ENCODE measurements at regions not wholly inside any gene's neighbourhood (a gene's known extent, or its start where the extent isn't known, plus 50 kb on each side); places are given as distances from the start of the nearest gene placed in this dataset.

DNA sequence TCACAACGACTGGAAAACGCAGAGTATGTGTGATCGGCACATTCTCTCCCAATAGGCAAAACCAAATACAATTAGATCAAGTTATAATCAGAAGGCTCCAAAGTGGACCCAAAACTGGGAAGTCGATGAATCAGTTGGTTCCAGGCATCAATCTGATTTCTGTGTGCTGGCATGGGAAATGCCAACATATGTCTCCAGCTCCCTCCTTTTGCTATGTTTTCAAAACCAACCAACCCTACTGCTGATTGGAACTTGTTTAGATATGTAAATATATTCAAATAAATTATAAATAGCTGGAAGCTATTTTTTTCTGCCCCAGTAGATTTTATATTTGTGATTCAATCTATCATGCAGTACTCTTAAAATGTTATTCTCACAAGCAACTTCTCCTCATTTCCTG lies 284.2 kb downstream of the HS3ST3B1 start:
- TF ChIP-seq EGR1 (IDR thresholded peaks at IDR 0.05) (no peak), CEBPB (IDR thresholded peaks at IDR 0.05) (no peak), YY1 (IDR thresholded peaks at IDR 0.05; ENCODE audit: low read depth) (no peak), RAD21 (IDR thresholded peaks at IDR 0.05; ENCODE audit: low read depth) (no peak), ZBTB7A (IDR thresholded peaks at IDR 0.05; ENCODE audit: low read depth) (no peak), TEAD4 (IDR thresholded peaks at IDR 0.05) (no peak)
- TF ChIP-seq, protein P1, sequence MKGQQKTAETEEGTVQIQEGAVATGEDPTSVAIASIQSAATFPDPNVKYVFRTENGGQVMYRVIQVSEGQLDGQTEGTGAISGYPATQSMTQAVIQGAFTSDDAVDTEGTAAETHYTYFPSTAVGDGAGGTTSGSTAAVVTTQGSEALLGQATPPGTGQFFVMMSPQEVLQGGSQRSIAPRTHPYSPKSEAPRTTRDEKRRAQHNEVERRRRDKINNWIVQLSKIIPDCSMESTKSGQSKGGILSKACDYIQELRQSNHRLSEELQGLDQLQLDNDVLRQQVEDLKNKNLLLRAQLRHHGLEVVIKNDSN (IDR thresholded peaks at IDR 0.05): no peak

All from Ishikawa (cell line).